ENCODE measurements at regions not wholly inside any gene's neighbourhood (a gene's known extent, or its start where the extent isn't known, plus 50 kb on each side); places are given as distances from the start of the nearest gene placed in this dataset.

- Histone ChIP-seq H3K4me1 (ENCODE audit: control insufficient read depth, insufficient read depth, low read length) (no peaks in the 10 kb centered on the region), H3K4me3 (ENCODE audit: low read depth, low read length) (no peak overlapping the region), H3K27ac (ENCODE audit: low read depth, low read length) (no peak overlapping the region), H3K9ac (ENCODE audit: low read length) (no peak overlapping the region), H3K36me3 (ENCODE audit: control insufficient read depth, insufficient read depth, low read length) (no peaks in the 10 kb centered on the region), H3K9me3 (ENCODE audit: control insufficient read depth, insufficient read depth, low read depth, low read length) (no peaks in the 10 kb centered on the region), H3K27me3 (ENCODE audit: control insufficient read depth, insufficient read depth, low read length) (no peaks in the 10 kb centered on the region)
These were observed 248.1 kb upstream of the OPRM1 start for GRCh38 chr6:153790876-153791473.

- Histone ChIP-seq H3K4me1 (ENCODE audit: control insufficient read depth, insufficient read depth, low read length) (no peaks in the 10 kb centered on the region), H3K4me3 (ENCODE audit: low read depth, low read length) (no peak overlapping the region), H3K9me3 (ENCODE audit: control insufficient read depth, insufficient read depth, low read depth, low read length) (no peaks in the 10 kb centered on the region), H3K27ac (ENCODE audit: low read depth, low read length) (no peak overlapping the region), H3K9ac (ENCODE audit: low read length) (no peak overlapping the region), H3K36me3 (ENCODE audit: control insufficient read depth, insufficient read depth, low read length) (no peaks in the 10 kb centered on the region), H3K27me3 (ENCODE audit: control insufficient read depth, insufficient read depth, low read length) (no peaks in the 10 kb centered on the region)
These were observed 249.0 kb upstream of the OPRM1 start for GRCh38 chr6:153790048-153790447.

- H3K27me3 ChIP-seq (ENCODE audit: control insufficient read depth, insufficient read depth, low read length), result no peaks in the 10 kb centered on the region
- H3K9ac ChIP-seq (ENCODE audit: low read length), result no peak overlapping the region
- no peaks in the 10 kb centered on the region for H3K4me1 ChIP-seq (ENCODE audit: control insufficient read depth, insufficient read depth, low read length)
- no peak overlapping the region for H3K27ac ChIP-seq (ENCODE audit: low read depth, low read length)
- no peak overlapping the region for H3K4me3 ChIP-seq (ENCODE audit: low read depth, low read length)
- no peaks in the 10 kb centered on the region for H3K9me3 ChIP-seq (ENCODE audit: control insufficient read depth, insufficient read depth, low read depth, low read length)
- no peaks in the 10 kb centered on the region for H3K36me3 ChIP-seq (ENCODE audit: control insufficient read depth, insufficient read depth, low read length)
These were observed 251.8 kb upstream of the OPRM1 start for GRCh38 chr6:153787341-153787606.

GRCh38 chr6:153781306-153781705 is 257.7 kb upstream of the OPRM1 start:
- no peak overlapping the region for H3K27ac ChIP-seq (ENCODE audit: low read depth, low read length)
- no peaks in the 10 kb centered on the region for H3K36me3 ChIP-seq (ENCODE audit: control insufficient read depth, insufficient read depth, low read length)
- H3K9me3 ChIP-seq (ENCODE audit: control insufficient read depth, insufficient read depth, low read depth, low read length), result peaks cover 7% of the 10 kb centered on the region
- H3K4me3 ChIP-seq (ENCODE audit: low read depth, low read length), result no peak overlapping the region
- no peak overlapping the region for H3K9ac ChIP-seq (ENCODE audit: low read length)
- no peaks in the 10 kb centered on the region for H3K4me1 ChIP-seq (ENCODE audit: control insufficient read depth, insufficient read depth, low read length)
- H3K27me3 ChIP-seq (ENCODE audit: control insufficient read depth, insufficient read depth, low read length), result no peaks in the 10 kb centered on the region

GRCh38 chr6:153780011-153780410 is 259.0 kb upstream of the OPRM1 start:
- Histone ChIP-seq H3K27me3 (ENCODE audit: control insufficient read depth, insufficient read depth, low read length) (no peaks in the 10 kb centered on the region), H3K9ac (ENCODE audit: low read length) (no peak overlapping the region), H3K4me1 (ENCODE audit: control insufficient read depth, insufficient read depth, low read length) (no peaks in the 10 kb centered on the region), H3K4me3 (ENCODE audit: low read depth, low read length) (no peak overlapping the region), H3K9me3 (ENCODE audit: control insufficient read depth, insufficient read depth, low read depth, low read length) (peaks cover 7% of the 10 kb centered on the region), H3K27ac (ENCODE audit: low read depth, low read length) (no peak overlapping the region), H3K36me3 (ENCODE audit: control insufficient read depth, insufficient read depth, low read length) (no peaks in the 10 kb centered on the region)

- H3K36me3 ChIP-seq (ENCODE audit: control insufficient read depth, insufficient read depth, low read length), result no peaks in the 10 kb centered on the region
These were observed 260.8 kb upstream of the OPRM1 start for GRCh38 chr6:153778216-153778615.

GRCh38 chr6:153771577-153771976 is 267.5 kb upstream of the OPRM1 start:
- Histone ChIP-seq H3K9ac (ENCODE audit: low read length) (no peak overlapping the region), H3K27me3 (ENCODE audit: control insufficient read depth, insufficient read depth, low read length) (no peaks in the 10 kb centered on the region), H3K36me3 (ENCODE audit: control insufficient read depth, insufficient read depth, low read length) (no peaks in the 10 kb centered on the region), H3K4me3 (ENCODE audit: low read depth, low read length) (no peak overlapping the region), H3K4me1 (ENCODE audit: control insufficient read depth, insufficient read depth, low read length) (no peaks in the 10 kb centered on the region), H3K27ac (ENCODE audit: low read depth, low read length) (no peak overlapping the region), H3K9me3 (ENCODE audit: control insufficient read depth, insufficient read depth, low read depth, low read length) (no peaks in the 10 kb centered on the region)

More at GRCh38 chr6:153778216-153778615, 260.8 kb upstream of the OPRM1 start:
- Histone ChIP-seq H3K27ac (ENCODE audit: low read depth, low read length) (no peak overlapping the region), H3K27me3 (ENCODE audit: control insufficient read depth, insufficient read depth, low read length) (no peaks in the 10 kb centered on the region), H3K4me1 (ENCODE audit: control insufficient read depth, insufficient read depth, low read length) (no peaks in the 10 kb centered on the region), H3K9me3 (ENCODE audit: control insufficient read depth, insufficient read depth, low read depth, low read length) (peaks cover 7% of the 10 kb centered on the region), H3K9ac (ENCODE audit: low read length) (no peak overlapping the region), H3K4me3 (ENCODE audit: low read depth, low read length) (no peak overlapping the region)

- no peak overlapping the region for H3K9ac ChIP-seq (ENCODE audit: low read length)
- H3K27me3 ChIP-seq (ENCODE audit: control insufficient read depth, insufficient read depth, low read length), result no peaks in the 10 kb centered on the region
- H3K4me3 ChIP-seq (ENCODE audit: low read depth, low read length), result no peak overlapping the region
- no peaks in the 10 kb centered on the region for H3K36me3 ChIP-seq (ENCODE audit: control insufficient read depth, insufficient read depth, low read length)
- H3K27ac ChIP-seq (ENCODE audit: low read depth, low read length), result no peak overlapping the region
- H3K9me3 ChIP-seq (ENCODE audit: control insufficient read depth, insufficient read depth, low read depth, low read length), result no peaks in the 10 kb centered on the region
- H3K4me1 ChIP-seq (ENCODE audit: control insufficient read depth, insufficient read depth, low read length), result no peaks in the 10 kb centered on the region
These were observed 271.9 kb upstream of the OPRM1 start for GRCh38 chr6:153767127-153767526.

- Histone ChIP-seq H3K9ac (ENCODE audit: low read length) (no peak overlapping the region), H3K4me3 (ENCODE audit: low read depth, low read length) (no peak overlapping the region), H3K4me1 (ENCODE audit: control insufficient read depth, insufficient read depth, low read length) (no peaks in the 10 kb centered on the region), H3K9me3 (ENCODE audit: control insufficient read depth, insufficient read depth, low read depth, low read length) (no peaks in the 10 kb centered on the region), H3K27ac (ENCODE audit: low read depth, low read length) (no peak overlapping the region), H3K27me3 (ENCODE audit: control insufficient read depth, insufficient read depth, low read length) (no peaks in the 10 kb centered on the region), H3K36me3 (ENCODE audit: control insufficient read depth, insufficient read depth, low read length) (no peaks in the 10 kb centered on the region)
These were observed 280.5 kb upstream of the OPRM1 start for GRCh38 chr6:153758516-153758915.

GRCh38 chr6:153735761-153736160 is 303.3 kb upstream of the OPRM1 start:
- Histone ChIP-seq H3K36me3 (ENCODE audit: control insufficient read depth, insufficient read depth, low read length) (no peaks in the 10 kb centered on the region), H3K27ac (ENCODE audit: low read depth, low read length) (no peak overlapping the region), H3K4me1 (ENCODE audit: control insufficient read depth, insufficient read depth, low read length) (no peaks in the 10 kb centered on the region), H3K9me3 (ENCODE audit: control insufficient read depth, insufficient read depth, low read depth, low read length) (peaks cover 14% of the 10 kb centered on the region; the same call in 1 of the 2 replicates), H3K9ac (ENCODE audit: low read length) (no peak overlapping the region), H3K27me3 (ENCODE audit: control insufficient read depth, insufficient read depth, low read length) (no peaks in the 10 kb centered on the region), H3K4me3 (ENCODE audit: low read depth, low read length) (no peak overlapping the region)

- Histone ChIP-seq H3K9ac (ENCODE audit: low read length) (no peak overlapping the region), H3K9me3 (ENCODE audit: control insufficient read depth, insufficient read depth, low read depth, low read length) (no peaks in the 10 kb centered on the region), H3K4me1 (ENCODE audit: control insufficient read depth, insufficient read depth, low read length) (no peaks in the 10 kb centered on the region), H3K27ac (ENCODE audit: low read depth, low read length) (no peak overlapping the region), H3K36me3 (ENCODE audit: control insufficient read depth, insufficient read depth, low read length) (no peaks in the 10 kb centered on the region), H3K4me3 (ENCODE audit: low read depth, low read length) (no peak overlapping the region), H3K27me3 (ENCODE audit: control insufficient read depth, insufficient read depth, low read length) (no peaks in the 10 kb centered on the region)
These were observed 309.9 kb upstream of the OPRM1 start for GRCh38 chr6:153729189-153729588.

GRCh38 chr6:153727885-153728284 is 311.2 kb upstream of the OPRM1 start:
- H3K27me3 ChIP-seq (ENCODE audit: control insufficient read depth, insufficient read depth, low read length), result no peaks in the 10 kb centered on the region
- H3K9me3 ChIP-seq (ENCODE audit: control insufficient read depth, insufficient read depth, low read depth, low read length), result no peaks in the 10 kb centered on the region
- no peaks in the 10 kb centered on the region for H3K36me3 ChIP-seq (ENCODE audit: control insufficient read depth, insufficient read depth, low read length)
- no peak overlapping the region for H3K4me3 ChIP-seq (ENCODE audit: low read depth, low read length)
- no peaks in the 10 kb centered on the region for H3K4me1 ChIP-seq (ENCODE audit: control insufficient read depth, insufficient read depth, low read length)
- H3K9ac ChIP-seq (ENCODE audit: low read length), result no peak overlapping the region
- H3K27ac ChIP-seq (ENCODE audit: low read depth, low read length), result no peak overlapping the region

All from HUES6 (cell line).